ENCODE measurements at regions not wholly inside any gene's neighbourhood (a gene's known extent, or its start where the extent isn't known, plus 50 kb on each side); places are given as distances from the start of the nearest gene placed in this dataset.

GRCh38 chr11:70667767-70668166 is 269.4 kb downstream of the CTTN start (continued):
- TF ChIP-seq THAP9 (CRISPR knock-in tag; IDR thresholded peaks at IDR 0.05; ENCODE audit: borderline replicate concordance) (no peak), ZNF343 (CRISPR knock-in tag; IDR thresholded peaks at IDR 0.05) (no peak), HDAC6 (IDR thresholded peaks at IDR 0.05; ENCODE audit: low read depth, low read length) (no peak), ZNF383 (CRISPR knock-in tag; IDR thresholded peaks at IDR 0.05; ENCODE audit: borderline replicate concordance) (no peak), SNAPC4 (CRISPR knock-in tag; IDR thresholded peaks at IDR 0.05) (no peak), ZFX (CRISPR knock-in tag; IDR thresholded peaks at IDR 0.05; ENCODE audit: low read depth) (peak; percentile 24; the same call in 1 of the 2 replicates), ZHX1 (CRISPR knock-in tag; IDR thresholded peaks at IDR 0.05; ENCODE audit: low read depth) (no peak), TRIM22 (IDR thresholded peaks at IDR 0.05) (no peak), ZNF704 (CRISPR knock-in tag; IDR thresholded peaks at IDR 0.05; ENCODE audit: borderline replicate concordance) (no peak), ZNF792 (CRISPR knock-in tag; IDR thresholded peaks at IDR 0.05) (no peak), FUBP1 (CRISPR knock-in tag; IDR thresholded peaks at IDR 0.05; ENCODE audit: borderline replicate concordance) (no peak), HNF4A (CRISPR knock-in tag; IDR thresholded peaks at IDR 0.05) (peak; percentile 80), IRX3 (CRISPR knock-in tag; IDR thresholded peaks at IDR 0.05; ENCODE audit: borderline replicate concordance, low read depth) (no peak), KLF16 (CRISPR knock-in tag; IDR thresholded peaks at IDR 0.05) (peak in 1 of 2 experiments; percentile 27; a peak in 1 of 4 replicates)
